Gastrocnemius medialis (tissue), 4 donors: ENCODE measurements at regions not wholly inside any gene's neighbourhood (a gene's known extent, or its start where the extent isn't known, plus 50 kb on each side); places are given as distances from the start of the nearest gene placed in this dataset.

ENCODE experiments used
- CTCF ChIP-seq, 5 experiments: fragments of 450-650 bp in 3 of 5; fragments of 200-600 bp in 2 of 5; sonication (generic) in 2 of 5; IDR thresholded peaks in 4 of 5; conservative IDR thresholded peaks in 1 of 5; 1 replicate in 4 of 5; 2 replicates in 1 of 5; pipeline ENCODE4 v1.5.1; 2016 to 2019; ENCODE audit warnings: antibody characterized with exemption in 5 of 5, mild to moderate bottlenecking in 3 of 5, moderate library complexity in 3 of 5
- POLR2A ChIP-seq, 2 donors: fragments of 450-650 bp; IDR thresholded peaks; one replicate each; pipeline ENCODE4 v1.6.1; 2017; ENCODE audit warnings: antibody characterized with exemption in 2 of 2, mild to moderate bottlenecking in 2 of 2, moderate library complexity in 2 of 2

GRCh38 chr10:128875956-128876736 is 590.9 kb upstream of the MGMT start:
- TF ChIP-seq CTCF (IDR thresholded peaks at IDR 0.05 in 4 of 5, conservative IDR thresholded peaks at IDR 0.05 in 1 of 5) (no peak), POLR2A (IDR thresholded peaks at IDR 0.05) (peak in 1 of 2 donors; percentile 14)
